ENCODE measurements at regions not wholly inside any gene's neighbourhood (a gene's known extent, or its start where the extent isn't known, plus 50 kb on each side); places are given as distances from the start of the nearest gene placed in this dataset.

DNA sequence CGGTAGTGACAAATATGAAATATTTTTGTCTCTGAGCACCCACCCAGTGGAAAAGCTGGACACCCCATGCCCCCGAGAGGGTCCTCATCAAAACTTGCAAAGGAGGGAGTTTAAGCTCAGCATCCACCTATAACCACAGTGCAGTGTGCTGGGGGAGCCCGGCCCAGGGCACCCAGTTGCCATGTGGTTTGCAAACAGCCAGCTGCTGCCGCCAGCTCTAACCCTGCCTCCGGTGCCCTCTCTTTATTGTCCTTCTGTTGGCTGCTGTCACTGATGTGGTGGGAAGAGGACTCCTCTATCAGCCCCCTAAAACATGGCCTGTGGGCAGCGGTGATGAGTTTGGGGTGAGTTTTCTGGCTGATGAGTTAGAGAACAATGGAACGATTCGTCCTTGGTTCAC, 160.9 kb upstream of the MVB12B start:
- Histone ChIP-seq H3K27me3 (peaks cover 7% of the 10 kb centered on the region), H3K9me3 (replicated peaks in 1 of 3) (no peaks in the 10 kb centered on the region), H3K27ac (no peak overlapping the region), H3K36me3 (replicated peaks in 1 of 2) (no peaks in the 10 kb centered on the region), H3K4me3 (no peak overlapping the region), H3K4me1 (replicated peaks in 1 of 2) (no peaks in the 10 kb centered on the region)
- DNase-seq = peak in 2 of 7 donors; percentile 2 to 15
- TF ChIP-seq POLR2A (IDR thresholded peaks at IDR 0.05) = no peak
- TF ChIP-seq, protein P1, sequence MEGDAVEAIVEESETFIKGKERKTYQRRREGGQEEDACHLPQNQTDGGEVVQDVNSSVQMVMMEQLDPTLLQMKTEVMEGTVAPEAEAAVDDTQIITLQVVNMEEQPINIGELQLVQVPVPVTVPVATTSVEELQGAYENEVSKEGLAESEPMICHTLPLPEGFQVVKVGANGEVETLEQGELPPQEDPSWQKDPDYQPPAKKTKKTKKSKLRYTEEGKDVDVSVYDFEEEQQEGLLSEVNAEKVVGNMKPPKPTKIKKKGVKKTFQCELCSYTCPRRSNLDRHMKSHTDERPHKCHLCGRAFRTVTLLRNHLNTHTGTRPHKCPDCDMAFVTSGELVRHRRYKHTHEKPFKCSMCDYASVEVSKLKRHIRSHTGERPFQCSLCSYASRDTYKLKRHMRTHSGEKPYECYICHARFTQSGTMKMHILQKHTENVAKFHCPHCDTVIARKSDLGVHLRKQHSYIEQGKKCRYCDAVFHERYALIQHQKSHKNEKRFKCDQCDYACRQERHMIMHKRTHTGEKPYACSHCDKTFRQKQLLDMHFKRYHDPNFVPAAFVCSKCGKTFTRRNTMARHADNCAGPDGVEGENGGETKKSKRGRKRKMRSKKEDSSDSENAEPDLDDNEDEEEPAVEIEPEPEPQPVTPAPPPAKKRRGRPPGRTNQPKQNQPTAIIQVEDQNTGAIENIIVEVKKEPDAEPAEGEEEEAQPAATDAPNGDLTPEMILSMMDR (IDR thresholded peaks at IDR 0.05) = no peak
- WGBS, 4 donors = 85 to 91% (median 88%) methylated on average over 7 to 8 of the region's 8 CpGs
- intact Hi-C loops (cut with DNase I) = no loop called here

DNA sequence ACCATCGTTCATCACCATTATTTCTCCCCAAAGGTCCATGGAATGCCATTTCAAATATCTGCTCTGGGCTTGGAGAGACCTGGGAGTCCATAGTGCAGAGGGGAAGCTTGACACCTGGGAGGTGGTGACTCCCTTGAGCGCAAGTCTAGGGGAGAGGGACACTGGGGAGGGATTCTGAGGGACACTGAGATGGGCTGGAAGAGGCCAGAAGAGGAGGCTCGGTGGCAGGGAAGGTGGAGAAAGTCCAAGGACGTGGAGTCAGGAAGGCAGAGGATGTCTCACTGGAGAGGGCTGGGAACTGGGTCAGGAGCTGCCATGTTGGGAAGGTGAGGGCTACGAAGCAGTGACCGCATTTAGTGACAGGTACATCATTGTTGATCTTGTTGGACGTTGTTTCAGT, 160.3 kb upstream of the MVB12B start:
- no peaks in the 10 kb centered on the region for H3K9me3 ChIP-seq (replicated peaks in 1 of 3)
- H3K27ac ChIP-seq = no peak overlapping the region
- 68 to 81% (median 76%) methylated on average over 6 to 7 of the region's 7 CpGs for WGBS, 4 donors
- TF ChIP-seq, protein P1 (IDR thresholded peaks at IDR 0.05) = no peak
- TF ChIP-seq POLR2A (IDR thresholded peaks at IDR 0.05) = no peak
- peak in 3 of 7 donors; percentile 3 to 21 (median 4) for DNase-seq
- H3K4me3 ChIP-seq = no peak overlapping the region
- H3K4me1 ChIP-seq (replicated peaks in 1 of 2) = no peaks in the 10 kb centered on the region
- intact Hi-C loops (cut with DNase I) = no loop called here
- H3K27me3 ChIP-seq = peaks cover 7% of the 10 kb centered on the region
- no peaks in the 10 kb centered on the region for H3K36me3 ChIP-seq (replicated peaks in 1 of 2)

GRCh38 chr9:126166866-126167265, 159.8 kb upstream of the MVB12B start:
- Histone ChIP-seq H3K27me3 (peaks cover 7% of the 10 kb centered on the region), H3K27ac (no peak overlapping the region), H3K36me3 (replicated peaks in 1 of 2) (no peaks in the 10 kb centered on the region), H3K4me1 (replicated peaks in 1 of 2) (no peaks in the 10 kb centered on the region), H3K4me3 (no peak overlapping the region), H3K9me3 (replicated peaks in 1 of 3) (no peaks in the 10 kb centered on the region)
- 82 to 91% (median 87%) methylated on average over 6 of the region's 6 CpGs for WGBS, 4 donors
- TF ChIP-seq, protein P1 (IDR thresholded peaks at IDR 0.05) = no peak
- no peak for TF ChIP-seq POLR2A (IDR thresholded peaks at IDR 0.05)
- DNase-seq = peak in 2 of 7 donors; percentile 2 to 18
- intact Hi-C loops (cut with DNase I) = no loop called here

- no peak overlapping the region for H3K4me3 ChIP-seq
Observed at GRCh38 chr9:126169736-126170135, 156.9 kb upstream of the MVB12B start.

More at GRCh38 chr9:126169736-126170135, 156.9 kb upstream of the MVB12B start:
- TF ChIP-seq POLR2A (IDR thresholded peaks at IDR 0.05) = no peak
- TF ChIP-seq, protein P1 (IDR thresholded peaks at IDR 0.05) = no peak
- Histone ChIP-seq H3K27ac (no peak overlapping the region), H3K4me1 (replicated peaks in 1 of 2) (no peaks in the 10 kb centered on the region), H3K36me3 (replicated peaks in 1 of 2) (no peaks in the 10 kb centered on the region), H3K9me3 (replicated peaks in 1 of 3) (no peaks in the 10 kb centered on the region), H3K27me3 (peaks cover 7% of the 10 kb centered on the region)
- DNase-seq = peak in 1 of 7 donors; percentile 2
- 62 to 71% (median 69%) methylated on average over 4 of the region's 4 CpGs for WGBS, 4 donors
- intact Hi-C loops (cut with DNase I) = no loop called here
